ENCODE measurements at regions not wholly inside any gene's neighbourhood (a gene's known extent, or its start where the extent isn't known, plus 50 kb on each side); places are given as distances from the start of the nearest gene placed in this dataset.
A peak's percentile ranks its signal among the peaks of the same experiment; 100 is the strongest.

- 66 to 73% (median 72%) methylated on average over 6 of the region's 6 CpGs for WGBS, 3 donors
Observed at GRCh38 chr6:1235825-1236224, 76.1 kb upstream of the FOXQ1 start.

GRCh38 chr6:1233924-1234323, 78.0 kb upstream of the FOXQ1 start:
- 84 to 92% (median 87%) methylated on average over 11 of the region's 11 CpGs for WGBS, 3 donors
- FAIRE-seq (no peak), DNase-seq (no peak)
- peaks cover 0 to 2% (median 1%) of the 10 kb centered on the region in 3 donors for H3K27me3 ChIP-seq (ENCODE audit: control insufficient read depth in 3 of 3, insufficient read depth in 3 of 3, low read length in 3 of 3)
- H3K36me3 ChIP-seq (ENCODE audit: control insufficient read depth in 3 of 3, insufficient read depth in 2 of 3, low read depth in 1 of 3, low read length in 3 of 3) = no peaks in the 10 kb centered on the region
- H3K4me3 ChIP-seq (ENCODE audit: low read depth in 1 of 3, low read length in 3 of 3) = no peak overlapping the region
- H3K9me3 ChIP-seq (ENCODE audit: control insufficient read depth in 2 of 2, insufficient read depth in 1 of 2, low read depth in 1 of 2, low read length in 1 of 2) = no peaks in the 10 kb centered on the region
- no peak overlapping the region for H3K27ac ChIP-seq (ENCODE audit: low read depth in 1 of 3, low read length in 2 of 3)
- peaks cover 0 to 5% (median 0%) of the 10 kb centered on the region in 3 donors for H3K4me1 ChIP-seq (ENCODE audit: control insufficient read depth in 3 of 3, insufficient read depth in 2 of 3, low read depth in 1 of 3, low read length in 2 of 3)

More at GRCh38 chr6:1235825-1236224, 76.1 kb upstream of the FOXQ1 start:
- H3K4me1 ChIP-seq (ENCODE audit: control insufficient read depth in 3 of 3, insufficient read depth in 2 of 3, low read depth in 1 of 3, low read length in 2 of 3) = peaks cover 0 to 5% (median 0%) of the 10 kb centered on the region in 3 donors
- peaks cover 0 to 2% (median 1%) of the 10 kb centered on the region in 3 donors for H3K27me3 ChIP-seq (ENCODE audit: control insufficient read depth in 3 of 3, insufficient read depth in 3 of 3, low read length in 3 of 3)
- H3K9me3 ChIP-seq (ENCODE audit: control insufficient read depth in 2 of 2, insufficient read depth in 1 of 2, low read depth in 1 of 2, low read length in 1 of 2) = no peaks in the 10 kb centered on the region
- no peak for DNase-seq
- H3K36me3 ChIP-seq (ENCODE audit: control insufficient read depth in 3 of 3, insufficient read depth in 2 of 3, low read depth in 1 of 3, low read length in 3 of 3) = no peaks in the 10 kb centered on the region
- no peak for FAIRE-seq
- no peak overlapping the region for H3K4me3 ChIP-seq (ENCODE audit: low read depth in 1 of 3, low read length in 3 of 3)
- no peak overlapping the region for H3K27ac ChIP-seq (ENCODE audit: low read depth in 1 of 3, low read length in 2 of 3)

GRCh38 chr6:1232578-1232977, 79.3 kb upstream of the FOXQ1 start:
- WGBS, 3 donors = 77 to 92% (median 85%) methylated on average over 3 of the region's 3 CpGs
- H3K27ac ChIP-seq (ENCODE audit: low read depth in 1 of 3, low read length in 2 of 3) = no peak overlapping the region

GRCh38 chr6:1231941-1232340, 80.0 kb upstream of the FOXQ1 start:
- Histone ChIP-seq H3K27ac (ENCODE audit: low read depth in 1 of 3, low read length in 2 of 3) (no peak overlapping the region), H3K4me1 (ENCODE audit: control insufficient read depth in 3 of 3, insufficient read depth in 2 of 3, low read depth in 1 of 3, low read length in 2 of 3) (peaks cover 0 to 11% (median 0%) of the 10 kb centered on the region in 3 donors), H3K27me3 (ENCODE audit: control insufficient read depth in 3 of 3, insufficient read depth in 3 of 3, low read length in 3 of 3) (peaks cover 0 to 2% (median 1%) of the 10 kb centered on the region in 3 donors), H3K4me3 (ENCODE audit: low read depth in 1 of 3, low read length in 3 of 3) (no peak overlapping the region), H3K9me3 (ENCODE audit: control insufficient read depth in 2 of 2, insufficient read depth in 1 of 2, low read depth in 1 of 2, low read length in 1 of 2) (no peaks in the 10 kb centered on the region), H3K36me3 (ENCODE audit: control insufficient read depth in 3 of 3, insufficient read depth in 2 of 3, low read depth in 1 of 3, low read length in 3 of 3) (no peaks in the 10 kb centered on the region)
- no peak for FAIRE-seq
- DNase-seq = no peak
- 69 to 76% (median 70%) methylated on average over 4 of the region's 4 CpGs for WGBS, 3 donors

More at GRCh38 chr6:1232578-1232977, 79.3 kb upstream of the FOXQ1 start:
- no peak for FAIRE-seq
- Histone ChIP-seq H3K36me3 (ENCODE audit: control insufficient read depth in 3 of 3, insufficient read depth in 2 of 3, low read depth in 1 of 3, low read length in 3 of 3) (no peaks in the 10 kb centered on the region), H3K4me1 (ENCODE audit: control insufficient read depth in 3 of 3, insufficient read depth in 2 of 3, low read depth in 1 of 3, low read length in 2 of 3) (peaks cover 0 to 7% (median 0%) of the 10 kb centered on the region in 3 donors), H3K27me3 (ENCODE audit: control insufficient read depth in 3 of 3, insufficient read depth in 3 of 3, low read length in 3 of 3) (peaks cover 0 to 2% (median 1%) of the 10 kb centered on the region in 3 donors), H3K9me3 (ENCODE audit: control insufficient read depth in 2 of 2, insufficient read depth in 1 of 2, low read depth in 1 of 2, low read length in 1 of 2) (no peaks in the 10 kb centered on the region), H3K4me3 (ENCODE audit: low read depth in 1 of 3, low read length in 3 of 3) (no peak overlapping the region)
- no peak for DNase-seq

- FAIRE-seq = no peak
- DNase-seq = peak in 1 of 2 donors; percentile 13
Observed at GRCh38 chr6:1230689-1231605, 81.0 kb upstream of the FOXQ1 start.

GRCh38 chr6:1230281-1230680, 81.6 kb upstream of the FOXQ1 start:
- WGBS, 3 donors = 49 to 55% (median 54%) methylated on average over 6 of the region's 6 CpGs
- Histone ChIP-seq H3K27me3 (ENCODE audit: control insufficient read depth in 3 of 3, insufficient read depth in 3 of 3, low read length in 3 of 3) (peaks cover 0 to 1% (median 0%) of the 10 kb centered on the region in 3 donors), H3K9me3 (ENCODE audit: control insufficient read depth in 2 of 2, insufficient read depth in 1 of 2, low read depth in 1 of 2, low read length in 1 of 2) (no peaks in the 10 kb centered on the region), H3K36me3 (ENCODE audit: control insufficient read depth in 3 of 3, insufficient read depth in 2 of 3, low read depth in 1 of 3, low read length in 3 of 3) (no peaks in the 10 kb centered on the region), H3K4me3 (ENCODE audit: low read depth in 1 of 3, low read length in 3 of 3) (no peak overlapping the region), H3K4me1 (ENCODE audit: control insufficient read depth in 3 of 3, insufficient read depth in 2 of 3, low read depth in 1 of 3, low read length in 2 of 3) (peaks cover 0 to 11% (median 0%) of the 10 kb centered on the region in 3 donors), H3K27ac (ENCODE audit: low read depth in 1 of 3, low read length in 2 of 3) (no peak overlapping the region)
- FAIRE-seq (no peak), DNase-seq (no peak)

More at GRCh38 chr6:1230689-1231605, 81.0 kb upstream of the FOXQ1 start:
- H3K4me3 ChIP-seq (ENCODE audit: low read depth in 1 of 3, low read length in 3 of 3) = no peak overlapping the region
- no peak overlapping the region for H3K27ac ChIP-seq (ENCODE audit: low read depth in 1 of 3, low read length in 2 of 3)
- H3K36me3 ChIP-seq (ENCODE audit: control insufficient read depth in 3 of 3, insufficient read depth in 2 of 3, low read depth in 1 of 3, low read length in 3 of 3) = no peaks in the 10 kb centered on the region
- peaks cover 0 to 11% (median 0%) of the 10 kb centered on the region in 3 donors for H3K4me1 ChIP-seq (ENCODE audit: control insufficient read depth in 3 of 3, insufficient read depth in 2 of 3, low read depth in 1 of 3, low read length in 2 of 3)
- peaks cover 0 to 1% (median 1%) of the 10 kb centered on the region in 3 donors for H3K27me3 ChIP-seq (ENCODE audit: control insufficient read depth in 3 of 3, insufficient read depth in 3 of 3, low read length in 3 of 3)
- H3K9me3 ChIP-seq (ENCODE audit: control insufficient read depth in 2 of 2, insufficient read depth in 1 of 2, low read depth in 1 of 2, low read length in 1 of 2) = no peaks in the 10 kb centered on the region
- 57 to 67% (median 60%) methylated on average over 8 of the region's 8 CpGs for WGBS, 3 donors

- WGBS, 3 donors = 86 to 92% (median 88%) methylated on average over 9 of the region's 9 CpGs
- Histone ChIP-seq H3K27ac (ENCODE audit: low read depth in 1 of 3, low read length in 2 of 3) (no peak overlapping the region), H3K36me3 (ENCODE audit: control insufficient read depth in 3 of 3, insufficient read depth in 2 of 3, low read depth in 1 of 3, low read length in 3 of 3) (no peaks in the 10 kb centered on the region), H3K4me3 (ENCODE audit: low read depth in 1 of 3, low read length in 3 of 3) (no peak overlapping the region), H3K27me3 (ENCODE audit: control insufficient read depth in 3 of 3, insufficient read depth in 3 of 3, low read length in 3 of 3) (peaks cover 0 to 1% (median 0%) of the 10 kb centered on the region in 3 donors), H3K4me1 (ENCODE audit: control insufficient read depth in 3 of 3, insufficient read depth in 2 of 3, low read depth in 1 of 3, low read length in 2 of 3) (peaks cover 0 to 11% (median 0%) of the 10 kb centered on the region in 3 donors), H3K9me3 (ENCODE audit: control insufficient read depth in 2 of 2, insufficient read depth in 1 of 2, low read depth in 1 of 2, low read length in 1 of 2) (no peaks in the 10 kb centered on the region)
- DNase-seq (no peak), FAIRE-seq (no peak)
Observed at GRCh38 chr6:1229808-1230207, 82.1 kb upstream of the FOXQ1 start.

- DNase-seq (no peak), FAIRE-seq (no peak)
- no peaks in the 10 kb centered on the region for H3K36me3 ChIP-seq (ENCODE audit: control insufficient read depth in 3 of 3, insufficient read depth in 2 of 3, low read depth in 1 of 3, low read length in 3 of 3)
- H3K4me3 ChIP-seq (ENCODE audit: low read depth in 1 of 3, low read length in 3 of 3) = no peak overlapping the region
- no peaks in the 10 kb centered on the region for H3K9me3 ChIP-seq (ENCODE audit: control insufficient read depth in 2 of 2, insufficient read depth in 1 of 2, low read depth in 1 of 2, low read length in 1 of 2)
- WGBS, 3 donors = 86 to 92% (median 91%) methylated on average over 7 of the region's 7 CpGs
- H3K4me1 ChIP-seq (ENCODE audit: control insufficient read depth in 3 of 3, insufficient read depth in 2 of 3, low read depth in 1 of 3, low read length in 2 of 3) = peaks cover 0 to 11% (median 0%) of the 10 kb centered on the region in 3 donors
- peaks cover 0 to 1% (median 0%) of the 10 kb centered on the region in 3 donors for H3K27me3 ChIP-seq (ENCODE audit: control insufficient read depth in 3 of 3, insufficient read depth in 3 of 3, low read length in 3 of 3)
- H3K27ac ChIP-seq (ENCODE audit: low read depth in 1 of 3, low read length in 2 of 3) = no peak overlapping the region
Observed at GRCh38 chr6:1229301-1229700, 82.6 kb upstream of the FOXQ1 start.

Measured in small intestine (tissue), 7 donors.